OCI-LY7 (cell line): ENCODE measurements at regions not wholly inside any gene's neighbourhood (a gene's known extent, or its start where the extent isn't known, plus 50 kb on each side); places are given as distances from the start of the nearest gene placed in this dataset.
"Not testable (repeated sequence)": the region's sequence is repeated elsewhere in the genome, so short reads cannot be mapped to it uniquely, and the experiment has no call there.

Source experiments
- BruUV-seq: library from RNA; stranded (reverse); fragments of 400-500 nt; replicated peaks from 2 replicates; lab custom pipeline; 2021; lab: Mats Ljungman, UMichigan
- CTCF ChIA-PET: fragments of 300-600 bp; sonication (Branson Sonifier 250); formaldehyde crosslinking; loops from one replicate; lab custom pipeline; 2022; ENCODE audit warnings: antibody characterized with exemption; ENCODE audit not compliant: unreplicated experiment; lab: Charles Lee
- POLR2A ChIA-PET: fragments of 300-600 bp; sonication (Branson Sonifier 250); formaldehyde crosslinking; loops from one replicate; lab custom pipeline; 2022; ENCODE audit warnings: antibody characterized with exemption; lab: Charles Lee
- DNase-seq: peaks from one replicate; pipeline ENCODE4 v3.0.0-alpha.2; 2015; ENCODE audit warnings: low spot score
- H2AFZ ChIP-seq: fragments of 200-600 bp; sonication (generic), shearing (Covaris generic); 2 replicates; pipeline ENCODE4 v1.6.1; 2014; ENCODE audit warnings: mild to moderate bottlenecking, antibody characterized with exemption, low read length, moderate library complexity
- H3K27ac ChIP-seq: fragments of 200-600 bp; sonication (generic); 2 replicates; pipeline ENCODE4 v1.5.1; 2014; ENCODE audit warnings: mixed run types, low read depth, mild to moderate bottlenecking, moderate library complexity, low read length, inconsistent platforms; ENCODE audit not compliant: poor library complexity, severe bottlenecking
- H3K36me3 ChIP-seq: fragments of 200-600 bp; sonication (generic); 2 replicates; pipeline ENCODE4 v1.6.1; 2014; ENCODE audit warnings: mild to moderate bottlenecking, antibody characterized with exemption, low read length, moderate library complexity, mixed read lengths; ENCODE audit not compliant: insufficient read depth
- H3K4me1 ChIP-seq: fragments of 200-600 bp; sonication (generic); 2 replicates; pipeline ENCODE4 v1.5.1; 2014; ENCODE audit warnings: mild to moderate bottlenecking, low read length; ENCODE audit not compliant: insufficient read depth, poor library complexity, severe bottlenecking
- H3K4me2 ChIP-seq: fragments of 200-600 bp; sonication (generic); 2 replicates; pipeline ENCODE4 v1.6.1; 2014; ENCODE audit warnings: mild to moderate bottlenecking, low read length
- H3K4me3 ChIP-seq: fragments of 200-600 bp; sonication (generic); 2 replicates; pipeline ENCODE4 v1.5.1; 2014; ENCODE audit warnings: mild to moderate bottlenecking, low read depth, low read length; ENCODE audit not compliant: poor library complexity, severe bottlenecking
- H3K79me2 ChIP-seq: fragments of 200-600 bp; sonication (generic); 2 replicates; pipeline ENCODE4 v1.6.1; 2016; ENCODE audit warnings: low read depth, mild to moderate bottlenecking, low read length, moderate library complexity, mixed read lengths; ENCODE audit not compliant: insufficient read depth
- H3K9me2 ChIP-seq: fragments of 200-600 bp; sonication (generic); 2 replicates; pipeline ENCODE4 v1.6.1; 2016; ENCODE audit warnings: mild to moderate bottlenecking, low read length, mixed read lengths; ENCODE audit not compliant: insufficient read depth
- H3K9me3 ChIP-seq: fragments of 200-600 bp; sonication (generic); 2 replicates; pipeline ENCODE4 v1.6.1; 2014; ENCODE audit warnings: mild to moderate bottlenecking, mixed run types, low read length, mixed read lengths
- H4K20me1 ChIP-seq: fragments of 200-600 bp; sonication (generic); 2 replicates; pipeline ENCODE4 v1.6.1; 2014; ENCODE audit warnings: mild to moderate bottlenecking, antibody characterized with exemption, low read length, moderate library complexity, mixed read lengths; ENCODE audit not compliant: insufficient read depth
- EZH2phosphoT487 ChIP-seq: fragments of 200-600 bp; sonication (generic); IDR thresholded peaks from 2 replicates; pipeline ENCODE4 v1.6.1; 2018; ENCODE audit warnings: low read depth, borderline replicate concordance, mild to moderate bottlenecking, mixed run types, antibody characterized with exemption, low read length, moderate library complexity, mixed read lengths
- intact Hi-C: fragments of 100-400 bp; cut with micrococcal nuclease; formaldehyde crosslinking; loops from one replicate; pipeline ENCODE4 v1.10.0; 2022; ENCODE audit not compliant: unreplicated experiment
- TF ChIP-seq, protein P1 (sequence below): fragments of 200-600 bp; sonication (generic); conservative IDR thresholded peaks from 2 replicates; pipeline ENCODE4 v1.5.1; 2014; ENCODE audit warnings: mild to moderate bottlenecking, antibody characterized with exemption, low read length, moderate library complexity, mixed read lengths

GRCh38 chr15:24341876-24342275 is 333.7 kb upstream of the NPAP1 start:
- H3K4me3 ChIP-seq, CTCF ChIA-PET, BruUV-seq, DNase-seq, H3K27ac ChIP-seq, H3K9me2 ChIP-seq, H4K20me1 ChIP-seq, H3K79me2 ChIP-seq, H2AFZ ChIP-seq, H3K36me3 ChIP-seq, H3K4me1 ChIP-seq, H3K4me2 ChIP-seq, intact Hi-C loops, H3K9me3 ChIP-seq: not testable (repeated sequence)
- POLR2A ChIA-PET = interaction anchor here (0.6 kb wide), 1 partner anchor 473 kb away, joined by 3 read pairs; no protein-coding TSS in a partner anchor

- H3K36me3 ChIP-seq, H4K20me1 ChIP-seq, intact Hi-C loops, H3K9me2 ChIP-seq, H3K27ac ChIP-seq, H3K9me3 ChIP-seq, BruUV-seq, H3K4me1 ChIP-seq, H2AFZ ChIP-seq, H3K4me2 ChIP-seq, CTCF ChIA-PET, H3K4me3 ChIP-seq, H3K79me2 ChIP-seq, DNase-seq, POLR2A ChIA-PET: not testable (repeated sequence)
Observed at GRCh38 chr15:24352777-24353176, 322.8 kb upstream of the NPAP1 start.

GRCh38 chr15:24381103-24381502 is 294.5 kb upstream of the NPAP1 start:
- H3K4me2 ChIP-seq, DNase-seq, H3K4me3 ChIP-seq, H4K20me1 ChIP-seq, H3K36me3 ChIP-seq, BruUV-seq, H3K4me1 ChIP-seq, intact Hi-C loops, POLR2A ChIA-PET, H3K79me2 ChIP-seq, H2AFZ ChIP-seq, H3K9me3 ChIP-seq, H3K9me2 ChIP-seq, H3K27ac ChIP-seq, CTCF ChIA-PET: not testable (repeated sequence)

GRCh38 chr15:24385258-24385657 is 290.3 kb upstream of the NPAP1 start:
- DNase-seq, intact Hi-C loops, H3K4me3 ChIP-seq, CTCF ChIA-PET, POLR2A ChIA-PET, H3K27ac ChIP-seq, H3K9me2 ChIP-seq, H3K9me3 ChIP-seq, H2AFZ ChIP-seq, H3K4me2 ChIP-seq, BruUV-seq, H4K20me1 ChIP-seq, H3K79me2 ChIP-seq, H3K4me1 ChIP-seq, H3K36me3 ChIP-seq: not testable (repeated sequence)

DNA sequence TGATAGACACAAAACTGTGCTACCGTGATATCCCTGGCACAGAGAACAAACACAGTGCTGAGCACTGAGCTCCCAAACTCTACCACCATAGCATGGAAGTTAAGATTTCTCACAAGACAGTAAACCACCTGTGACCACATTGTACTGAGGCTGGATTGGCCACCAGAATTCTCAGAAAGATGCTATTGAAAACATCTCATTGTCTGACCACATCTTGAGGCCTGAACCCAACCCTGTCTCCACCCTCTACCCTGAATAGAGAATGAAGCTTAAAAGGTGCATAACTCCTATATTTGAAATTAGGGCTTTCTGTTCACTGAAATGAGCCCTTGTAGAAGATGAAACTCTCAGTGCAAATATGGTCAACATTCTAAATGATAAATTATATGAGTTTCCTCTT is 281.3 kb upstream of the NPAP1 start:
- H3K4me1 ChIP-seq = no peaks in the 10 kb centered on the region
- H4K20me1 ChIP-seq = no peaks in the 10 kb centered on the region
- ChIA-PET CTCF (no interaction called here), POLR2A (no interaction called here)
- intact Hi-C loops = no loop called here
- TF ChIP-seq, protein P1, sequence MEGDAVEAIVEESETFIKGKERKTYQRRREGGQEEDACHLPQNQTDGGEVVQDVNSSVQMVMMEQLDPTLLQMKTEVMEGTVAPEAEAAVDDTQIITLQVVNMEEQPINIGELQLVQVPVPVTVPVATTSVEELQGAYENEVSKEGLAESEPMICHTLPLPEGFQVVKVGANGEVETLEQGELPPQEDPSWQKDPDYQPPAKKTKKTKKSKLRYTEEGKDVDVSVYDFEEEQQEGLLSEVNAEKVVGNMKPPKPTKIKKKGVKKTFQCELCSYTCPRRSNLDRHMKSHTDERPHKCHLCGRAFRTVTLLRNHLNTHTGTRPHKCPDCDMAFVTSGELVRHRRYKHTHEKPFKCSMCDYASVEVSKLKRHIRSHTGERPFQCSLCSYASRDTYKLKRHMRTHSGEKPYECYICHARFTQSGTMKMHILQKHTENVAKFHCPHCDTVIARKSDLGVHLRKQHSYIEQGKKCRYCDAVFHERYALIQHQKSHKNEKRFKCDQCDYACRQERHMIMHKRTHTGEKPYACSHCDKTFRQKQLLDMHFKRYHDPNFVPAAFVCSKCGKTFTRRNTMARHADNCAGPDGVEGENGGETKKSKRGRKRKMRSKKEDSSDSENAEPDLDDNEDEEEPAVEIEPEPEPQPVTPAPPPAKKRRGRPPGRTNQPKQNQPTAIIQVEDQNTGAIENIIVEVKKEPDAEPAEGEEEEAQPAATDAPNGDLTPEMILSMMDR = no peak
- no peak for TF ChIP-seq EZH2phosphoT487
- no TSS peak for BruUV-seq
- H3K4me3 ChIP-seq = no peak overlapping the region
- H3K36me3 ChIP-seq = no peaks in the 10 kb centered on the region
- H3K9me3 ChIP-seq = no peaks in the 10 kb centered on the region
- H3K27ac ChIP-seq = no peak overlapping the region
- H2AFZ ChIP-seq = no peak overlapping the region
- no peak for DNase-seq
- no peaks in the 10 kb centered on the region for H3K9me2 ChIP-seq
- H3K4me2 ChIP-seq = no peak overlapping the region
- no peaks in the 10 kb centered on the region for H3K79me2 ChIP-seq

DNA sequence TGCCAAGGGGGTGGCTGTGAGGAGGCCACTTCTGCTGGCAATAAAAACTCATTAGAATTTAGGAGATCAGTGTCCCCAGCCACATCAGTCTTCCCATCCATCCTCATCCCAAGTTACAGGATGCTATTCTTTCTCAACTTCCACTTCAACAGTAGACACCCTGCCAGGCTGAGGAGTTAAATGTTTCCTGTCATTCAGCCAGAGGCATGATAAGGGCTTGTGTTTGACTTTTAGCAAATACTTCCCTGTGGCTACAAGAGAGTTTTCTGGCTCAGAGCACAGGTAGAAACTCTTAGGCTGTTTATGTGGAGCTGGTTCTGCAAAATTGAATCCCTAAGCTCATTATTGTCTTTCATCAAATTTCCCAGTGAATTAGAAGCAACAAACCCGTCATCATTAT is 262.9 kb upstream of the NPAP1 start:
- H3K79me2 ChIP-seq, H2AFZ ChIP-seq, CTCF ChIA-PET, H3K4me1 ChIP-seq, H3K27ac ChIP-seq, H4K20me1 ChIP-seq, H3K9me3 ChIP-seq, H3K36me3 ChIP-seq, POLR2A ChIA-PET, H3K4me3 ChIP-seq, intact Hi-C loops, BruUV-seq, DNase-seq, H3K9me2 ChIP-seq, H3K4me2 ChIP-seq: not testable (repeated sequence)
